HFFc6 (cell line): ENCODE measurements at regions not wholly inside any gene's neighbourhood (a gene's known extent, or its start where the extent isn't known, plus 50 kb on each side); places are given as distances from the start of the nearest gene placed in this dataset.
"Not testable (repeated sequence)": the region's sequence is repeated elsewhere in the genome, so short reads cannot be mapped to it uniquely, and the experiment has no call there.

ENCODE experiments used
- DNase-seq: peaks from one replicate; pipeline ENCODE4 v3.0.0-alpha.2; 2018
- H3K27ac Mint-ChIP-seq: 2 replicates; pipeline ENCODE4 v1.8.0; 2020; ENCODE audit warnings: mild to moderate bottlenecking, mixed read lengths
- H3K27me3 Mint-ChIP-seq: 2 replicates; pipeline ENCODE4 v1.8.0; 2021; ENCODE audit warnings: mild to moderate bottlenecking, moderate library complexity, mixed read lengths; ENCODE audit not compliant: insufficient read depth
- H3K36me3 Mint-ChIP-seq: 2 replicates; pipeline ENCODE4 v1.8.0; 2021; ENCODE audit warnings: low read depth, mixed read lengths
- H3K4me1 Mint-ChIP-seq: 2 replicates; pipeline ENCODE4 v1.8.0; 2020; ENCODE audit warnings: low read depth, mixed read lengths
- H3K4me3 Mint-ChIP-seq: 2 replicates; pipeline ENCODE4 v1.8.0; 2020; ENCODE audit warnings: mild to moderate bottlenecking, moderate library complexity, mixed read lengths
- H3K9me3 Mint-ChIP-seq: 2 replicates; pipeline ENCODE4 v1.8.0; 2020; ENCODE audit warnings: mild to moderate bottlenecking, mixed read lengths
- TF ChIP-seq, protein P1 (sequence below): fragments of 200-600 bp; sonication (generic); IDR thresholded peaks from 2 replicates; pipeline ENCODE4 v1.5.0; 2021; ENCODE audit warnings: antibody characterized with exemption, mild to moderate bottlenecking

- no peaks in the 10 kb centered on the region for H3K27me3 Mint-ChIP-seq
- no peak overlapping the region for H3K27ac Mint-ChIP-seq
- H3K9me3 Mint-ChIP-seq = peaks cover 5% of the 10 kb centered on the region
- TF ChIP-seq, protein P1, sequence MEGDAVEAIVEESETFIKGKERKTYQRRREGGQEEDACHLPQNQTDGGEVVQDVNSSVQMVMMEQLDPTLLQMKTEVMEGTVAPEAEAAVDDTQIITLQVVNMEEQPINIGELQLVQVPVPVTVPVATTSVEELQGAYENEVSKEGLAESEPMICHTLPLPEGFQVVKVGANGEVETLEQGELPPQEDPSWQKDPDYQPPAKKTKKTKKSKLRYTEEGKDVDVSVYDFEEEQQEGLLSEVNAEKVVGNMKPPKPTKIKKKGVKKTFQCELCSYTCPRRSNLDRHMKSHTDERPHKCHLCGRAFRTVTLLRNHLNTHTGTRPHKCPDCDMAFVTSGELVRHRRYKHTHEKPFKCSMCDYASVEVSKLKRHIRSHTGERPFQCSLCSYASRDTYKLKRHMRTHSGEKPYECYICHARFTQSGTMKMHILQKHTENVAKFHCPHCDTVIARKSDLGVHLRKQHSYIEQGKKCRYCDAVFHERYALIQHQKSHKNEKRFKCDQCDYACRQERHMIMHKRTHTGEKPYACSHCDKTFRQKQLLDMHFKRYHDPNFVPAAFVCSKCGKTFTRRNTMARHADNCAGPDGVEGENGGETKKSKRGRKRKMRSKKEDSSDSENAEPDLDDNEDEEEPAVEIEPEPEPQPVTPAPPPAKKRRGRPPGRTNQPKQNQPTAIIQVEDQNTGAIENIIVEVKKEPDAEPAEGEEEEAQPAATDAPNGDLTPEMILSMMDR = no peak
- H3K4me3 Mint-ChIP-seq = no peak overlapping the region
- no peaks in the 10 kb centered on the region for H3K36me3 Mint-ChIP-seq
- DNase-seq = no peak
- no peaks in the 10 kb centered on the region for H3K4me1 Mint-ChIP-seq
These were observed 197.6 kb downstream of the LIPI start for GRCh38 chr21:14013056-14013603.

GRCh38 chr21:14012409-14012808 lies 198.3 kb downstream of the LIPI start:
- Mint-ChIP-seq H3K4me1 (no peaks in the 10 kb centered on the region), H3K36me3 (no peaks in the 10 kb centered on the region), H3K9me3 (peaks cover 5% of the 10 kb centered on the region), H3K27ac (no peak overlapping the region), H3K4me3 (no peak overlapping the region), H3K27me3 (no peaks in the 10 kb centered on the region)
- TF ChIP-seq, protein P1 = no peak
- no peak for DNase-seq

DNA sequence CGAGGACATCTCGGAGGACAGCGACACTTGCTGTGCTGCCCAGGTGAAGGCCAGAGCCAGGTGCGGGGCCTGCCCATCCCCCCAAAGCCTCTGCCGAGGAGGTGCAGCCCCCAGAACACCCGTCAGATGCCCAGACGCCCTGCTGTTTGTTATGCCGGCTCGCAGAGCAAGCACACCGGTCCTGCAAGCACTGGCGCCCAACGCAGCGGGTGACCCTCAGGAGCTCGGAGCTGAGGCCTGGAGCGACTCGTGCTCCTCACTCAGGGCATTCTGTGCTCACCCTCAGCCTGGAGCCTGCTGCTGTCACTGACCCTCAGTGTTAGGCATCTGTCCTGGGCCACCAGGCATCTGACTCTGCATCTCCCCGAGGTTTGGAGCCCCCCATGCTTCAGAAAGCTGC lies 199.0 kb downstream of the LIPI start:
- not testable (repeated sequence) for H3K36me3 Mint-ChIP-seq, H3K27ac Mint-ChIP-seq, H3K9me3 Mint-ChIP-seq, H3K27me3 Mint-ChIP-seq, H3K4me3 Mint-ChIP-seq, DNase-seq, H3K4me1 Mint-ChIP-seq

DNA sequence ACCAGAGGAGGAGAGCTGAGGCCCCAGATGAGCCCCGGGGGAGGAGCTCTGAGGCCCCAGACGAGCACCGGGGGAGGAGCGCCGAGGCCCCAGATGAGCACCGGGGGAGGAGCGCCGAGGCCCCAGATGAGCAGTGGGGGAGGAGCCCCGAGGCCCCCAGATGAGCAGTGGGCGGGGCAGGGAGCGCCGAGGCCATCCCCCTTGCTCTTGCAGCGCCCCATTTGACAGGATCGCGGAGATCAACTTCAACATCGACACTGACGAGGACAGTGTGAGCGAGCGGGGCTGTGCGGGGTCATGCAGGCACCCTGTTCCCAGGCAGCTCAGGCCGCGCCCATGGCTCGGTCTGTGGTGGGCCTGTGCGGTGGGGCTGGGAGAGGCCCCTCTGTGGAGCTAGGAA lies 199.6 kb downstream of the LIPI start:
- H3K27me3 Mint-ChIP-seq, DNase-seq, H3K27ac Mint-ChIP-seq, H3K4me1 Mint-ChIP-seq, H3K9me3 Mint-ChIP-seq, H3K36me3 Mint-ChIP-seq, H3K4me3 Mint-ChIP-seq: not testable (repeated sequence)

GRCh38 chr21:14010729-14011128 lies 200.0 kb downstream of the LIPI start:
- Mint-ChIP-seq H3K9me3 (peaks cover 5% of the 10 kb centered on the region), H3K4me1 (no peaks in the 10 kb centered on the region), H3K36me3 (no peaks in the 10 kb centered on the region), H3K4me3 (no peak overlapping the region), H3K27me3 (no peaks in the 10 kb centered on the region; the same call in 1 of the 2 replicates), H3K27ac (no peak overlapping the region)
- TF ChIP-seq, protein P1 = no peak
- DNase-seq = no peak

DNA sequence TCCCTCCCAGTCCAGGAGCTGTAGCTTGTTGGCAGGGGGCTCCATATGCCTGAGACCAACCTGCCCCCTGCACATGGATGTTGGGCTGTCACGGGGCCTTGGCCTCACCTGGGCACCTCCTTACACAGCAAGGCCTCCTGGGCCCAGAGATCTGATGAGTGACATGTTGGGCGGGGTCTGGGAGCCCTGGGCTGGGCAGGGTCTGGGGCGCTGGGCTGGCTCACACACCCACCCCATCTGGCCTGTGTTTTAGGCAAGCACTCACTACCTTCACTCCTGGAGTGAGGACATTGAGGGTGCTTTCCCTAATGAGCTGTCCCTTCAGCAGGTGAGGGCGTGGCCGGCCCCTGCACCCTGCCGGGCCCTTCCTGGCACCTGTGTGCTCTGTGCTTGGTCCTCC lies 200.8 kb downstream of the LIPI start:
- H3K9me3 Mint-ChIP-seq, H3K4me3 Mint-ChIP-seq, H3K36me3 Mint-ChIP-seq: not testable (repeated sequence)

DNA sequence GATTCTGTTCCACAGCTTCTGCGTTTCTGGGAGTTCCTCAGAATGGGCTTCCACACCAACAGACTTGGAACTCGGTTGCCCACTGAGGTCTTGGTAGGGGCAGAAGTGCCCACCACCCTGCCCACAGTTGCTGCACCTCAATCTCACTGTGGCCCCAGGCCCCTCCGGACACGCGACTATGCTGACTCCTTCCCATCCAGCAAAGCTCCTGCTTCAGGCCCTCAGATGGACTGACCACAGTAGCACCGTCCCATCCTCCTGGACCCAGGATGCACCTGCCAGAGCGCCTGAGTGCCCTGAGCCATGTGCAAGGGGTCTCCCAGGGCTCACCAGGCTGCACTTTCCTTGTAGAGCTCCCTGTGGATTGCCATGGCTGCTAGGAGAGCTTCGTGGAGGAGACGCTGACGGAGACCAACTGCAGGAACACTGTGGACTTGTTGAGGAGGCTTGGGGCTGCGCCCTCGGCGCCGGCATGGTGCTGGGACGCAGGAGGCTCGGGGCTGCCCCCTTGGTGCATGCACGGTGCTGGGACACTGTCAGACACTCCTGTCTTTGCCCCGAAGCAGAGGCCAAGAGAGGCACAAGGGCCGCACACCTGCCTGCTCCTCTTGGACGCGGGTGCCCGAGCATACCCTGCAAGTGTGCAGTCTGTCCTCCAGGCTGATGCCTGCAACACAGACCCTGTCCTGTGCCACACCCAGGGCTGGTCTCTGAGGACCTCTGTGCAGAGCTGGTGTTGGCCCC lies 201.3 kb downstream of the LIPI start:
- not testable (repeated sequence) for H3K27ac Mint-ChIP-seq, H3K27me3 Mint-ChIP-seq, H3K9me3 Mint-ChIP-seq, H3K4me3 Mint-ChIP-seq, H3K36me3 Mint-ChIP-seq, H3K4me1 Mint-ChIP-seq, DNase-seq

More for the DNA sequence above, 200.8 kb downstream of the LIPI start:
- not testable (repeated sequence) for H3K27ac Mint-ChIP-seq, H3K4me1 Mint-ChIP-seq, H3K27me3 Mint-ChIP-seq, DNase-seq

DNA sequence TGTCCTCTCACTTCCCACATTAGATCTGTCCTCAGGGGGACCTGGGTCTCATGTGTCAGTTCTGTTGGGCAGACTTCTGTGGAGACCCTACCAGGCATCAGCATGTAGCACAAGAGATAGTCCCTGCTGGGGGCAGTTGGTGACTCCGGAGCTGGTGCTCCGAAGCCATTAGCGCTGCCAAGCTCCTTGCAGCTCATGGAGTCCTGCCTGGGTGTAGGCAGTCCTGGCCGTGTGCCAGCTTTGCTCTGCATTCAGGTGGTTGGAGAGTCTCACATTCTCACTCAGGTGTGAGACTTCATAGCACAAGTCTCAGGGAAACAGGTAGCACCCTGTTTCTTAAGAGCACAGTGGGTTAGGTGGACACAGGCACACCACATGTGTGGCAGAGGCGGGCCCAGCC lies 202.3 kb downstream of the LIPI start:
- H3K9me3 Mint-ChIP-seq, H3K4me1 Mint-ChIP-seq, H3K27ac Mint-ChIP-seq, H3K4me3 Mint-ChIP-seq, H3K36me3 Mint-ChIP-seq, H3K27me3 Mint-ChIP-seq, DNase-seq: not testable (repeated sequence)

GRCh38 chr21:14008006-14008405 lies 202.7 kb downstream of the LIPI start:
- H3K4me1 Mint-ChIP-seq, H3K27ac Mint-ChIP-seq, H3K9me3 Mint-ChIP-seq, H3K27me3 Mint-ChIP-seq, H3K4me3 Mint-ChIP-seq, DNase-seq, H3K36me3 Mint-ChIP-seq: not testable (repeated sequence)

DNA sequence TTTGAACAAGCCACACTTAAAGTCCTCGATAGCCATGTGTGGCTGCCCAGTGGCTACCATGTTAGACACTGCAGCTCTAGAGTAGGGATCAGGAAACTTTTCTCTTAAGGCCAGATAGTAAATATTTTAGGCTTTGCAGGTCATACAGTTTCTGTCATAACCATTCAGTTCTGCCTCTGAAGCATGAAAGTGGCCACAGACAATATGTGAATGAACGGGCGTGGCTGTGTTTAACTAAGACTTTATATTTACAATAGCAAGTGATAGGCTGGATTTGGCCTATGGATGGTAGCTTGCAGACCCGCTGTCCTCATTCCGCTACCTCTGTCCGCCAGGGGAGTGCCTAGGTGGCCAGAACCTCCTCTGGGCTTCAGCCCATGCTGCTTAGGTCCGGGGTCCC lies 204.6 kb downstream of the LIPI start:
- not testable (repeated sequence) for H3K36me3 Mint-ChIP-seq, H3K4me1 Mint-ChIP-seq, H3K27ac Mint-ChIP-seq, H3K4me3 Mint-ChIP-seq, H3K9me3 Mint-ChIP-seq, DNase-seq, H3K27me3 Mint-ChIP-seq
